Aorta (tissue), 5 donors: ENCODE measurements at regions not wholly inside any gene's neighbourhood (a gene's known extent, or its start where the extent isn't known, plus 50 kb on each side); places are given as distances from the start of the nearest gene placed in this dataset.

Experiments
- ATAC-seq: fragments of 200-7000 bp; cut with Tn5 transposase; one replicate; pipeline ENCODE4 v1.9.1; 2022; ENCODE audit warnings: moderate library complexity; ENCODE audit not compliant: low FRiP score
- DNase-seq, 2 donors: peaks; one replicate each; pipeline ENCODE4 v3.0.0-alpha.2; 2020
- H3K27ac ChIP-seq, 2 donors: one replicate each; pipeline ENCODE4 v1.5.1; 2013; ENCODE audit warnings: low read length in 2 of 2, mild to moderate bottlenecking in 2 of 2, moderate library complexity in 2 of 2, control low read depth in 1 of 2, inconsistent platforms in 1 of 2, low read depth in 1 of 2
- H3K27me3 ChIP-seq, 2 donors: one replicate each; pipeline ENCODE4 v1.6.1; 2013; ENCODE audit warnings: control low read depth in 1 of 2, low read length in 1 of 2, mild to moderate bottlenecking in 1 of 2, moderate library complexity in 1 of 2; ENCODE audit not compliant: insufficient read depth in 2 of 2, control insufficient read depth in 1 of 2
- H3K36me3 ChIP-seq, 2 donors: one replicate each; pipeline ENCODE4 v1.6.1; 2013; ENCODE audit warnings: control low read depth in 1 of 2, low read length in 1 of 2, mild to moderate bottlenecking in 1 of 2; ENCODE audit not compliant: insufficient read depth in 2 of 2, control insufficient read depth in 1 of 2
- H3K4me1 ChIP-seq, 2 donors: one replicate each; pipeline ENCODE4 v1.6.1; 2013; ENCODE audit warnings: low read length in 2 of 2, control low read depth in 1 of 2, mild to moderate bottlenecking in 1 of 2, moderate library complexity in 1 of 2; ENCODE audit not compliant: insufficient read depth in 2 of 2, control insufficient read depth in 1 of 2
- H3K4me3 ChIP-seq, 2 donors: one replicate each; pipeline ENCODE4 v1.5.1; 2013; ENCODE audit warnings: low read length in 2 of 2, control low read depth in 1 of 2, mild to moderate bottlenecking in 1 of 2
- H3K9me3 ChIP-seq: one replicate; pipeline ENCODE4 v1.6.1; 2013; ENCODE audit warnings: mild to moderate bottlenecking, low read length; ENCODE audit not compliant: control insufficient read depth
- WGBS, 2 donors: extraction: QIAGEN DNeasy Blood & Tissue Kit; methylation state at CpG; one replicate each; pipeline ENCODE4 v1.1.7; 2013; 5-methylcytosine and 5-hydroxymethylcytosine counted together
- intact Hi-C, 2 donors: fragments of 100-400 bp; cut with DNase I; formaldehyde crosslinking; loops; one replicate each; pipeline versions ENCODE4 v1.14.2 to v1.15.0; 2022
- donor health status: healthy with polysubstance abuse.
- donor health status: Bipolar disorder and iron deficiency.
- donor health status: DM: no; HTN: no; CAD: no.
- donor health status: DM: no; HTN: no; CAD: no.
- donor health status: DM: yes; HTN: yes; CAD: no.

DNA sequence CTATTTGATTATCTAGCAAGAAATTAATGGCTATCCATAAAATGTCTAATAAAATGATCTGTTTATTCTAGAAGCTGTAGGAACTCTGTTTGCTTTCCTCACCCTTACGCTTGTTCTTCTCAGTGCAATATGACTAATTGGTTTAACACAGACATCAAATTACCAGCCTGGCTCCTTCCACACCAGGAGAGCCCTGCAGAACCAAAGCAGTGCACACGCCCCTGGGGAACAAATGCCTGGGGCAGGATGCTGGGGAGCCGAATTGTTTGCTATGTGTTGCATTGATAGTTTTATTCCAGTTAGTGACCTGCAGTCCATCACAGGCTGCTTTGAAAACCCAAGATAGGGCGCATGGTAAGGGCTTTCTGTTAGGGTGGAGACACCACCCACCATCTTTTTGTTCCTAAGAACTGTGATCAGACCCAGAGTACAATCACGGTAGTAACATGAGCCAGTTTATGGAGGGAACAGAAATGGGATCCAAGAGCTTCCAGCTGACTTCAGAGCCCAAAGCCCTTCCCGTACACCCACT, 126.4 kb upstream of the CD93 start:
- ATAC-seq, result no peak
- WGBS, 2 donors, result 69 to 75% methylated on average over 6 of the region's 6 CpGs

DNA sequence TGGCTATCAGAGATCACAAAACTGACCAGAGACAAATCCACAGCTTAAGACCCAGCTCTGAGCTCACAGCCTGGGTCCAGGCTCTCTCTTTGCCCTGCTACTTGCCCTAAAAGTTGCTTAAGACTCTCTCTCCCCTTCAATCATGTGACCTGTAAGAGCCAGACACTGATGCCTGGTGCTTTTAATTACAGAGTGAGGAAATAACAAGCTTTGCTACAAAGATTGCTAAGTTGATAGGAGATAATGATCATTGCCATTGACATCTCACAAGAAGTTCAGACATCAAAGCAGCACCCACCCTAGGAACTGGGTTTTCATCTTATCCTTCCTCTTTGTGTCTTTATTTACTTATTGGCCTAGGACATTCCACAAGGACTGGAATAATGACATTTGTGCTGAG, 125.9 kb upstream of the CD93 start:
- intact Hi-C loops, result no loop called here
- Histone ChIP-seq H3K4me3 (no peak overlapping the region), H3K27ac (no peak overlapping the region), H3K27me3 (no peaks in the 10 kb centered on the region), H3K4me1 (no peaks in the 10 kb centered on the region), H3K9me3 (no peaks in the 10 kb centered on the region), H3K36me3 (no peaks in the 10 kb centered on the region)
- no peak for DNase-seq
- no peak for ATAC-seq

More for the DNA sequence above, 126.4 kb upstream of the CD93 start:
- Histone ChIP-seq H3K27ac (no peak overlapping the region), H3K4me3 (no peak overlapping the region), H3K4me1 (no peaks in the 10 kb centered on the region), H3K36me3 (no peaks in the 10 kb centered on the region), H3K9me3 (no peaks in the 10 kb centered on the region), H3K27me3 (no peaks in the 10 kb centered on the region)
- intact Hi-C loops, result no loop called here
- no peak for DNase-seq

DNA sequence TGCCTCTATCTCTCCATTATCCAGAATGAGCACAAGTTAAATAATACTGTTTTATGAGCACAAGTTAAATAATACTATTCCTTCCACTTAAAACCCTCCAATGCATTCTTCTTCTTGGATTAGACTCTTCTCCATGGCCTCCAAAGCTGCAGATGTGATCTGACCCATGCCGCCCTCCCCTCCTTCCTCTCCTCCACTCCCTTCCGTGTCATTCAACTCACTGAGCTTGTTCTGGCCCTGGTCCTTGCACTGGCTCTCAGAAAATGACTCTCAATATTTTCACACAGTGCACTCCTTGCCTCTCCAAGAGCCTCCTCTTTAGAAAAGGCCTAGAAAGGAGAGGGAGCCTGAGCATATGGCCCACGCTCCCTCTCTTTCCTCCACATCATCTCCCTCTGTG, 125.0 kb upstream of the CD93 start:
- no peak for ATAC-seq
- 78 to 81% methylated on average over 3 of the region's 3 CpGs for WGBS, 2 donors
- no peak for DNase-seq
- H3K4me3 ChIP-seq, result no peak overlapping the region
- H3K27ac ChIP-seq, result no peak overlapping the region
- H3K36me3 ChIP-seq, result no peaks in the 10 kb centered on the region
- intact Hi-C loops, result no loop called here
- H3K9me3 ChIP-seq, result no peaks in the 10 kb centered on the region
- no peaks in the 10 kb centered on the region for H3K4me1 ChIP-seq
- no peaks in the 10 kb centered on the region for H3K27me3 ChIP-seq

DNA sequence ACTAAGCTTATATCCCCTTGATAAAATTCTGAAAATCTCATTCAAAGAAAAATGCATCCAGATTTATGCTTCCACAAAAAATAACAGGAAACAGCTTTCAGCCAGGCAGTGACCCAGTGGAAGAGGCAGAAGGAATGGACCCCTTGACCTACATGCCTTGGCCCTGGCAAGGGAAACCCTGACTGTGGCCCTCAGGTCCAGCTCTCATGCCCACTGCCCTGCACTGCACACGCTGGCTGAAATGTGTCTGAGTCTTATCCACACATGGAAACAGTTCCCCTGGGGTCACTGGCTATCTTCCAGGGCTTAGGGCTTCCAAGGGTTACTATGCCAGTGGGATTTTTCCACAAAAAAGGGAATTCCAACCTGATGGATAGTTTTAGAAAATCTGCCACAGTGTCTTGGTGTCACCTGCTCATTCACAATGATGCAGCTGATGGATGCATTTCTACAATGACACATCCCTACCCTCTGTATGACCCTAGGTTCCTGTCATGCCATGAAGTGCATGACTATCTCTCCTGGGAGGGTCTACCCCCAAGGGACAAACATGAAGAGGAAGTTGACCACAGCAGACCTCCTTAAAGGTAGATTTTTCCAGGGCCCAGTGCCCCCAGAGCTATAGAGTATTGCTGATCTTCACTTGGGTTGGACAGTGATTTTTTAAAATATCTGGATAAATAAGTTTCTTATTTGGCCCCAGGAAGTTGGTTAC, 121.9 kb upstream of the CD93 start:
- ATAC-seq, result no peak
- Histone ChIP-seq H3K4me3 (no peak overlapping the region), H3K36me3 (no peaks in the 10 kb centered on the region), H3K4me1 (peaks cover 2 to 3% of the 10 kb centered on the region in 2 donors), H3K27ac (no peak overlapping the region), H3K27me3 (no peaks in the 10 kb centered on the region), H3K9me3 (no peaks in the 10 kb centered on the region)
- whole genome bisulfite sequencing, 2 donors, result 77 to 84% methylated on average over 1 of the region's 1 CpG
- intact Hi-C loops, result no loop called here
- DNase-seq, result no peak

DNA sequence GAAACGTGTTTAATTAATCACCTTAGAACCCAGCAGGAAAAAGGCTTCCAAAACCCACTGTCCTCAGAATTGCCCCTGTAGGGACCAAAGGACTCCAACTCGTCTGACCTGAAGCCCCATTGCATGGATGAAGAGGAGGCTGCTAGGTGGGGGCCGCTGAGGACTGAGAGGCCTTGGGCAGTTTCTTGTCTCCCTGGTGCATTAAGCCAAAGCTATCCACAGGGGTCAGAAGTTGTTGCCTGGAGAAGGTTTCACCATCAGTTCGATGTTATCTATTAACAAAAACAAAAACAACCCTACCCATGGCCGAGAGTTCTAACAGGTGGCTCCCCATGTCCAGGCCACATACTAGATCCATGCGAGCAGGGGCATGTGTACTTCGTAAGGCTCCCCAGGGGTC, 120.9 kb upstream of the CD93 start:
- no peak overlapping the region for H3K4me3 ChIP-seq
- WGBS, 2 donors, result 94 to 97% methylated on average over 7 of the region's 7 CpGs
- no peaks in the 10 kb centered on the region for H3K9me3 ChIP-seq
- H3K27me3 ChIP-seq, result no peaks in the 10 kb centered on the region
- H3K36me3 ChIP-seq, result no peaks in the 10 kb centered on the region
- DNase-seq (no peak), ATAC-seq (no peak)
- H3K27ac ChIP-seq, result no peak overlapping the region
- intact Hi-C loops, result loop anchor here in 1 of 2 donors (1.0 kb wide), 1 partner anchor 18 kb away; no protein-coding TSS in a partner anchor
- peaks cover 3 to 5% of the 10 kb centered on the region in 2 donors for H3K4me1 ChIP-seq

DNA sequence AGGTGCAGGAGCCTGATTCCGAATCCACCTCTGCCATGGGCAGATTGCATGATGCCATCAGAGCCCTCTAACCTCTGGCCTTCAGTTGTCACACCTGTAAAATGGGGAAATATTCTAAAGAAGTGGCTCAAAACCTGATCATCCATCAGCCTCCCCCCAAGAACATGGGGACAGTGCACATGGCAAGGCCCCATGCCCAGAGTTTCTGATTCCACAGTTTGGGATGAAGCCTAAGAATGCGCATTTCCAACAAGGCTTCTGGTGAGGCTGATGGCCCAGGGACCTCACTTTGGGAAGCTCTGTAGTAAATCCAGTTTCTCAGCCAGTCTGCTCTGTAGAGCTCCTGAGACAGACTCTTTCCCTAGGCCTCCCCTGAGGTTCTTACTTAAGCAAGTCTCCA, 119.9 kb upstream of the CD93 start:
- intact Hi-C loops, result loop anchor here in 1 of 2 donors (1.0 kb wide), 1 partner anchor 19 kb away; no protein-coding TSS in a partner anchor
- 83 to 86% methylated on average over 2 of the region's 2 CpGs for WGBS, 2 donors

DNA sequence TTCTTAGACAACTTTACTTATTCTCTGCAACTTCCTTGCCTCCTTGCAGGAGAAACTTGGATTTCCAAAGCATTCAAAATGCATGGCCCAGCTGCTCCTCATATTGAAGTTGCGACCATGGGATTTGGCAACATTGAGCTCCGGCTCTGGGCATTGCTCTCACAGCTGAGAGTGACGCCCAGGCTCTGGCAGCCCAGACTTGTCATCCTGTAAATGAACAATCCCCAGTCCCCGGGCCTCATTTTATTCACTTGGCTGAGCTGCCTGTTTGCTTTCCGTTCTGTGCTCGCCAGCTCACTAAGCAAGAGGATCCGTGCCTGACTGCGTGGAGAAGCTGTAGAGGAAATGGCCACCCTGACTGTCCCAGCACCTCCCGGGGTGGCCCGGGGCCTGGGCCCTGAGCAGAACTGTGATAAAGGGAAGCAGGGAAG, 119.5 kb upstream of the CD93 start:
- H3K27ac ChIP-seq, result peak overlapping the region; percentile 4 to 92

More for the DNA sequence above, 119.9 kb upstream of the CD93 start:
- Histone ChIP-seq H3K27ac (peak overlapping the region; percentile 4 to 92), H3K4me3 (no peak overlapping the region), H3K4me1 (peaks cover 3 to 5% of the 10 kb centered on the region in 2 donors), H3K9me3 (no peaks in the 10 kb centered on the region), H3K27me3 (no peaks in the 10 kb centered on the region), H3K36me3 (no peaks in the 10 kb centered on the region)
- DNase-seq (no peak), ATAC-seq (no peak)

DNA sequence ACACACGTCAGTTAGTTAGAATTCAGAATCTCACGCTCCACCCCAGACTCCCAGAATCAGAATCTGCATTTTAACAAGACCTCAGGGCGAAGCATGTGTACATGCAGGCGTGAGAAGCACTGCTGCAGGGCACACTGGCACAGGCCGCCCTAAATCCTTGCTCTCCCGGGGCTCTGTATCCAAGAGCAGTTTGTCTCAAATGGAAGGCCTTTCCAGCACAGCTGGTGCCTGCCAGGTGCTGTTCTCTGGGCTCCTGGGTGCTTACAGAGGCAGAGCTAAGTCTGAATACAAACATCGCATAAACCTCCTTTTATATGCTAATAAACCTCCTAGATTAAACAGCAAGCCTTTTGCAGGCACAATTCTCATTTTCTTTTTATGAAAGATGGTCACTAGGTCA, 119.1 kb upstream of the CD93 start:
- no peaks in the 10 kb centered on the region for H3K36me3 ChIP-seq
- WGBS, 2 donors, result 59 to 60% methylated on average over 7 of the region's 7 CpGs
- ATAC-seq (no peak), DNase-seq (no peak)
- peak overlapping the region; percentile 18 to 30 for H3K27ac ChIP-seq
- no peaks in the 10 kb centered on the region for H3K27me3 ChIP-seq
- intact Hi-C loops, result no loop called here
- H3K4me3 ChIP-seq, result no peak overlapping the region
- H3K4me1 ChIP-seq, result peaks cover 3 to 5% of the 10 kb centered on the region in 2 donors
- no peaks in the 10 kb centered on the region for H3K9me3 ChIP-seq

More for the DNA sequence above, 119.5 kb upstream of the CD93 start:
- intact Hi-C loops, result loop anchor here in 1 of 2 donors (1.0 kb wide), 1 partner anchor 20 kb away; no protein-coding TSS in a partner anchor
- no peaks in the 10 kb centered on the region for H3K27me3 ChIP-seq
- DNase-seq, result peak; percentile 86 to 88
- ATAC-seq, result peak; percentile 82
- no peak overlapping the region for H3K4me3 ChIP-seq
- no peaks in the 10 kb centered on the region for H3K9me3 ChIP-seq
- peaks cover 3 to 5% of the 10 kb centered on the region in 2 donors for H3K4me1 ChIP-seq
- H3K36me3 ChIP-seq, result no peaks in the 10 kb centered on the region
- WGBS, 2 donors, result 2 to 5% methylated on average over 10 of the region's 10 CpGs
